ENCODE measurements at regions not wholly inside any gene's neighbourhood (a gene's known extent, or its start where the extent isn't known, plus 50 kb on each side); places are given as distances from the start of the nearest gene placed in this dataset.

DNA sequence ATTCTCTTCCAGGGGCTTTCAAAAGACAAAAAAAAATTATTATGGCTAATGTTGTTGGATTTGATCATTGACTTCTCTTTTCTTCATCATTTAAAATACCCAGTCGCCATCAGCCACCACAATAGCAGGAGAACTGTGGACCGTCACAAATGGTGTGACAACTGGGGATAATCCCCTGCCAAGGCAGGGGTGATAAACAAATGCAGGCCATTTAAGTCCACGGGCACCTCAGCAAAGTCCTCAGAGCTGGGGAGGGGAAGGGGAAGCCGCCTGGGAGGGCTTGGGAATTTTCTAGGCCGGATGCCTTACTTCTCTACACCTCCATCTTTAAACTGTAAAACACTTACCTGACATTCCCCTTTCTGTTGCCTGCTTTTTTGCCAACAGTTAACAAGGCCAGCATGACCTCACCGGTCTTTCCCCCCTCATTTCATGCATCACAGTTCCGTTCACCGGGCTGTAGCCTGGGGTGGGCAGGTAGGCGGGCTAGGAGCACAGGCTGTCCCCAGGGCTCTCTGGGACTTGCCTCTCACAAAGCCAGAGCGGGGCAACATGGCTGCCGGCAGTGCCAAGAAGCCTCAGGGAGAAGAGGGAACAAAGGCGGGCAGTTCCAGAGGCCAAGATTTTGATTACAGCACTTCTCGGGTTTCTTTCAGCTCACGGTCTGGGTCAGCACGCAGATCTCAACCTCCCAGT, 820.4 kb downstream of the BCL11A start:
- no peak for DNase-seq (ENCODE audit: low read depth in 1 of 2, low spot score in 2 of 2)
- H2AFZ ChIP-seq (ENCODE audit: low read length): peak overlapping the region; percentile 83
- H3K14ac ChIP-seq (ENCODE audit: insufficient read length): no peak overlapping the region

More for the DNA sequence above, 820.4 kb downstream of the BCL11A start:
- Histone ChIP-seq H3K4ac (replicated peaks; ENCODE audit: insufficient read length, low read depth, low read length) (no peak overlapping the region), H4K20me1 (replicated peaks in 1 of 2; ENCODE audit: control insufficient read depth in 1 of 2, insufficient read depth in 2 of 2, low read length in 2 of 2) (no peaks in the 10 kb centered on the region), H3K79me2 (ENCODE audit: control insufficient read depth in 1 of 2, insufficient read depth in 2 of 2, low read length in 2 of 2) (no peaks in the 10 kb centered on the region), H3K4me3 (ENCODE audit: extremely low read depth in 1 of 4, insufficient read depth in 2 of 4, low read depth in 3 of 4, low read length in 4 of 4) (no peak overlapping the region), H2BK15ac (ENCODE audit: low read length) (no peak overlapping the region), H3K9ac (replicated peaks in 1 of 4; ENCODE audit: extremely low read depth in 1 of 4, low read depth in 3 of 4, low read length in 3 of 4) (no peak overlapping the region), H3K36me3 (ENCODE audit: control insufficient read depth in 2 of 4, insufficient read depth in 4 of 4, low read length in 3 of 4) (no peaks in the 10 kb centered on the region), H3K27me3 (replicated peaks in 1 of 4; ENCODE audit: control insufficient read depth in 3 of 4, extremely low read depth in 1 of 4, insufficient read depth in 3 of 4, low read length in 3 of 4) (no peaks in the 10 kb centered on the region), H2BK20ac (ENCODE audit: low read length) (no peak overlapping the region), H3K23ac (ENCODE audit: insufficient read length) (no peak overlapping the region), H3K27ac (ENCODE audit: low read depth, low read length) (no peak overlapping the region), H4K8ac (ENCODE audit: extremely low read depth, insufficient read depth, low read length) (peak overlapping the region; percentile 85; the same call in 1 of the 2 replicates), H3K18ac (ENCODE audit: extremely low read depth, low read length) (no peak overlapping the region), H2AK5ac (ENCODE audit: low read depth, low read length) (no peak overlapping the region), H3K56ac (replicated peaks; ENCODE audit: insufficient read length, low read depth, low read length) (no peak overlapping the region), H4K91ac (replicated peaks; ENCODE audit: insufficient read length, low read length) (no peak overlapping the region), H2BK12ac (ENCODE audit: low read depth, low read length) (no peak overlapping the region), H3K9me3 (ENCODE audit: insufficient read depth in 2 of 2, low read depth in 1 of 2, low read length in 1 of 2) (no peaks in the 10 kb centered on the region), H2BK5ac (ENCODE audit: low read depth, low read length) (no peak overlapping the region), H3K4me2 (ENCODE audit: insufficient read depth in 1 of 2, low read depth in 2 of 2, low read length in 2 of 2) (no peak overlapping the region), H3K4me1 (replicated peaks in 1 of 4; ENCODE audit: control insufficient read depth in 3 of 4, insufficient read depth in 4 of 4, low read length in 3 of 4) (no peaks in the 10 kb centered on the region; a peak in 2 of 7 replicates), H3K79me1 (ENCODE audit: low read depth, low read length) (no peaks in the 10 kb centered on the region), H4K5ac (ENCODE audit: insufficient read length, low read depth, low read length) (no peak overlapping the region), H3K23me2 (ENCODE audit: low read depth, low read length) (no peaks in the 10 kb centered on the region), H2BK120ac (replicated peaks; ENCODE audit: low read depth, low read length) (no peak overlapping the region)
- CTCF ChIA-PET (ENCODE audit: partially characterized antibody): interaction anchor here (1.5 kb wide), 1 partner anchor 10 kb away, joined by 3 read pairs; no protein-coding TSS in a partner anchor
- POLR2A ChIA-PET (ENCODE audit: partially characterized antibody): no interaction called here
- FAIRE-seq: no peak
- TF ChIP-seq PHF8 (conservative IDR thresholded peaks at IDR 0.05; ENCODE audit: low read depth, low read length) (no peak), ZNF274 (IDR thresholded peaks at IDR 0.05; ENCODE audit: borderline replicate concordance, extremely low read depth, low read length) (no peak)
- TF ChIP-seq, protein P1, sequence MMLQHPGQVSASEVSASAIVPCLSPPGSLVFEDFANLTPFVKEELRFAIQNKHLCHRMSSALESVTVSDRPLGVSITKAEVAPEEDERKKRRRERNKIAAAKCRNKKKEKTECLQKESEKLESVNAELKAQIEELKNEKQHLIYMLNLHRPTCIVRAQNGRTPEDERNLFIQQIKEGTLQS (IDR thresholded peaks at IDR 0.05; ENCODE audit: insufficient read depth, low read depth, low read length): no peak
- WGBS, 2 experiments (ENCODE audit: extremely low coverage in 1 of 2, insufficient coverage in 1 of 2, insufficient read length in 1 of 2, insufficient replicate concordance in 2 of 2, low coverage in 1 of 2, low lambda C conversion rate in 2 of 2, missing lambda C conversion rate in 1 of 2): 85% methylated on average over 15 of the region's 15 CpGs; no CpG with 5 or more reads in 1 of the 2 experiments
